ENCODE measurements at regions not wholly inside any gene's neighbourhood (a gene's known extent, or its start where the extent isn't known, plus 50 kb on each side); places are given as distances from the start of the nearest gene placed in this dataset.

GRCh38 chr1:36743286-36744005 is 260.7 kb upstream of the CSF3R start:
- no peak for DNase-seq

GRCh38 chr1:36741066-36741465 is 258.4 kb upstream of the CSF3R start:
- no peak for DNase-seq

GRCh38 chr1:36740446-36740845 is 257.7 kb upstream of the CSF3R start:
- no peak for DNase-seq

- DNase-seq, result no peak
Measured at GRCh38 chr1:36739703-36740289, 257.1 kb upstream of the CSF3R start.

GRCh38 chr1:36738245-36738644 is 255.5 kb upstream of the CSF3R start:
- DNase-seq, result no peak

GRCh38 chr1:36737767-36738166 is 255.1 kb upstream of the CSF3R start:
- no peak for DNase-seq

GRCh38 chr1:36737038-36737555 is 254.4 kb upstream of the CSF3R start:
- no peak for DNase-seq

GRCh38 chr1:36735939-36736730 is 253.4 kb upstream of the CSF3R start:
- no peak for DNase-seq

- no peak for DNase-seq
Measured at GRCh38 chr1:36735436-36735835, 252.7 kb upstream of the CSF3R start.

GRCh38 chr1:36734356-36734755 is 251.6 kb upstream of the CSF3R start:
- DNase-seq, result no peak

GRCh38 chr1:36733748-36734147 is 251.0 kb upstream of the CSF3R start:
- no peak for DNase-seq

GRCh38 chr1:36732015-36732356 is 249.3 kb upstream of the CSF3R start:
- no peak for DNase-seq

- DNase-seq, result no peak
Measured at GRCh38 chr1:36731226-36732014, 248.7 kb upstream of the CSF3R start.

- no peak for DNase-seq
Measured at GRCh38 chr1:36730599-36730998, 247.9 kb upstream of the CSF3R start.

GRCh38 chr1:36729716-36730510 is 247.2 kb upstream of the CSF3R start:
- no peak for DNase-seq

GRCh38 chr1:36729289-36729688 is 246.6 kb upstream of the CSF3R start:
- DNase-seq, result no peak

- no peak for DNase-seq
Measured at GRCh38 chr1:36728846-36729245, 246.1 kb upstream of the CSF3R start.

- no peak for DNase-seq
Measured at GRCh38 chr1:36728051-36728450, 245.3 kb upstream of the CSF3R start.

GRCh38 chr1:36725151-36725550 is 242.4 kb upstream of the CSF3R start:
- DNase-seq, result no peak

GRCh38 chr1:36723813-36724212 is 241.1 kb upstream of the CSF3R start:
- no peak for DNase-seq

- DNase-seq, result no peak
Measured at GRCh38 chr1:36722871-36723270, 240.2 kb upstream of the CSF3R start.

- DNase-seq, result no peak
Measured at GRCh38 chr1:36721261-36721660, 238.5 kb upstream of the CSF3R start.

Measured in stimulated activated CD4-positive, alpha-beta T cell treated with anti-CD3 and anti-CD28 coated beads, Interleukin-4, amount 100 ng/mL, for 1 hour (primary cell).